ENCODE measurements at regions not wholly inside any gene's neighbourhood (a gene's known extent, or its start where the extent isn't known, plus 50 kb on each side); places are given as distances from the start of the nearest gene placed in this dataset.

GRCh38 chr14:38442208-38442607 lies 186.3 kb upstream of the CLEC14A start:
- Mint-ChIP-seq H3K36me3 (ENCODE audit: low read depth) (no peaks in the 10 kb centered on the region), H3K4me3 (no peak overlapping the region), H3K4me1 (ENCODE audit: low read depth) (no peaks in the 10 kb centered on the region), H3K27ac (no peak overlapping the region), H3K27me3 (ENCODE audit: insufficient read depth) (no peaks in the 10 kb centered on the region), H3K9me3 (peaks cover 15% of the 10 kb centered on the region)
- intact Hi-C loops (cut with micrococcal nuclease) = no loop called here
- DNase-seq (ENCODE audit: low spot score) = no peak

GRCh38 chr14:38432186-38432585 lies 176.3 kb upstream of the CLEC14A start:
- no peak for DNase-seq (ENCODE audit: low spot score)
- Mint-ChIP-seq H3K27ac (no peak overlapping the region), H3K4me3 (no peak overlapping the region), H3K27me3 (ENCODE audit: insufficient read depth) (no peaks in the 10 kb centered on the region), H3K9me3 (no peaks in the 10 kb centered on the region), H3K36me3 (ENCODE audit: low read depth) (no peaks in the 10 kb centered on the region), H3K4me1 (ENCODE audit: low read depth) (no peaks in the 10 kb centered on the region)
- intact Hi-C loops (cut with micrococcal nuclease) = no loop called here

- intact Hi-C loops (cut with micrococcal nuclease) = no loop called here
- no peaks in the 10 kb centered on the region for H3K9me3 Mint-ChIP-seq
- no peaks in the 10 kb centered on the region for H3K27me3 Mint-ChIP-seq (ENCODE audit: insufficient read depth)
- DNase-seq (ENCODE audit: low spot score) = no peak
- H3K4me3 Mint-ChIP-seq = no peak overlapping the region
- H3K36me3 Mint-ChIP-seq (ENCODE audit: low read depth) = no peaks in the 10 kb centered on the region
- no peaks in the 10 kb centered on the region for H3K4me1 Mint-ChIP-seq (ENCODE audit: low read depth)
- H3K27ac Mint-ChIP-seq = no peak overlapping the region
Measured at GRCh38 chr14:38431156-38431555, 175.3 kb upstream of the CLEC14A start.

- no peaks in the 10 kb centered on the region for H3K4me1 Mint-ChIP-seq (ENCODE audit: low read depth)
- no peak overlapping the region for H3K4me3 Mint-ChIP-seq
- DNase-seq (ENCODE audit: low spot score) = no peak
- no peaks in the 10 kb centered on the region for H3K36me3 Mint-ChIP-seq (ENCODE audit: low read depth)
- no peaks in the 10 kb centered on the region for H3K27me3 Mint-ChIP-seq (ENCODE audit: insufficient read depth)
- H3K27ac Mint-ChIP-seq = no peak overlapping the region
- intact Hi-C loops (cut with micrococcal nuclease) = no loop called here
- no peaks in the 10 kb centered on the region for H3K9me3 Mint-ChIP-seq
Measured at GRCh38 chr14:38430522-38430921, 174.6 kb upstream of the CLEC14A start.

GRCh38 chr14:38425324-38425976 lies 169.6 kb upstream of the CLEC14A start:
- H3K4me3 Mint-ChIP-seq = no peak overlapping the region

GRCh38 chr14:38420048-38420447 lies 164.2 kb upstream of the CLEC14A start:
- Mint-ChIP-seq H3K27me3 (ENCODE audit: insufficient read depth) (no peaks in the 10 kb centered on the region), H3K27ac (no peak overlapping the region), H3K36me3 (ENCODE audit: low read depth) (no peaks in the 10 kb centered on the region), H3K4me1 (ENCODE audit: low read depth) (no peaks in the 10 kb centered on the region), H3K9me3 (peaks cover 8% of the 10 kb centered on the region), H3K4me3 (no peak overlapping the region)
- DNase-seq (ENCODE audit: low spot score) = no peak
- intact Hi-C loops (cut with micrococcal nuclease) = no loop called here

More at GRCh38 chr14:38425324-38425976, 169.6 kb upstream of the CLEC14A start:
- Mint-ChIP-seq H3K4me1 (ENCODE audit: low read depth) (no peaks in the 10 kb centered on the region), H3K36me3 (ENCODE audit: low read depth) (no peaks in the 10 kb centered on the region), H3K27ac (no peak overlapping the region), H3K27me3 (ENCODE audit: insufficient read depth) (no peaks in the 10 kb centered on the region), H3K9me3 (peaks cover 8% of the 10 kb centered on the region)
- no peak for DNase-seq (ENCODE audit: low spot score)
- intact Hi-C loops (cut with micrococcal nuclease) = no loop called here

GRCh38 chr14:38419579-38419978 lies 163.7 kb upstream of the CLEC14A start:
- H3K27ac Mint-ChIP-seq = no peak overlapping the region
- no peak overlapping the region for H3K4me3 Mint-ChIP-seq
- H3K36me3 Mint-ChIP-seq (ENCODE audit: low read depth) = no peaks in the 10 kb centered on the region
- intact Hi-C loops (cut with micrococcal nuclease) = no loop called here
- no peaks in the 10 kb centered on the region for H3K4me1 Mint-ChIP-seq (ENCODE audit: low read depth)
- H3K9me3 Mint-ChIP-seq = peaks cover 8% of the 10 kb centered on the region
- no peaks in the 10 kb centered on the region for H3K27me3 Mint-ChIP-seq (ENCODE audit: insufficient read depth)
- DNase-seq (ENCODE audit: low spot score) = no peak

GRCh38 chr14:38412654-38413053 lies 156.8 kb upstream of the CLEC14A start:
- H3K9me3 Mint-ChIP-seq = no peaks in the 10 kb centered on the region
- intact Hi-C loops (cut with micrococcal nuclease) = no loop called here
- H3K36me3 Mint-ChIP-seq (ENCODE audit: low read depth) = no peaks in the 10 kb centered on the region
- H3K27ac Mint-ChIP-seq = no peak overlapping the region
- DNase-seq (ENCODE audit: low spot score) = no peak
- no peak overlapping the region for H3K4me3 Mint-ChIP-seq
- no peaks in the 10 kb centered on the region for H3K27me3 Mint-ChIP-seq (ENCODE audit: insufficient read depth)
- no peaks in the 10 kb centered on the region for H3K4me1 Mint-ChIP-seq (ENCODE audit: low read depth)

GRCh38 chr14:38410442-38410841 lies 154.5 kb upstream of the CLEC14A start:
- H3K4me1 Mint-ChIP-seq (ENCODE audit: low read depth) = no peaks in the 10 kb centered on the region
- no peaks in the 10 kb centered on the region for H3K27me3 Mint-ChIP-seq (ENCODE audit: insufficient read depth)
- H3K27ac Mint-ChIP-seq = no peak overlapping the region
- H3K9me3 Mint-ChIP-seq = no peaks in the 10 kb centered on the region
- DNase-seq (ENCODE audit: low spot score) = no peak
- no peak overlapping the region for H3K4me3 Mint-ChIP-seq
- intact Hi-C loops (cut with micrococcal nuclease) = no loop called here
- no peaks in the 10 kb centered on the region for H3K36me3 Mint-ChIP-seq (ENCODE audit: low read depth)

- intact Hi-C loops (cut with micrococcal nuclease) = no loop called here
- no peaks in the 10 kb centered on the region for H3K9me3 Mint-ChIP-seq
Measured at GRCh38 chr14:38409071-38409705, 153.3 kb upstream of the CLEC14A start.

GRCh38 chr14:38405851-38406635 lies 150.2 kb upstream of the CLEC14A start:
- DNase-seq (ENCODE audit: low spot score) = no peak
- Mint-ChIP-seq H3K27me3 (ENCODE audit: insufficient read depth) (no peaks in the 10 kb centered on the region), H3K9me3 (no peaks in the 10 kb centered on the region), H3K27ac (no peak overlapping the region), H3K4me3 (no peak overlapping the region), H3K4me1 (ENCODE audit: low read depth) (no peaks in the 10 kb centered on the region), H3K36me3 (ENCODE audit: low read depth) (no peaks in the 10 kb centered on the region)
- intact Hi-C loops (cut with micrococcal nuclease) = no loop called here

More at GRCh38 chr14:38409071-38409705, 153.3 kb upstream of the CLEC14A start:
- H3K4me3 Mint-ChIP-seq = no peak overlapping the region
- no peak overlapping the region for H3K27ac Mint-ChIP-seq
- no peak for DNase-seq (ENCODE audit: low spot score)
- H3K4me1 Mint-ChIP-seq (ENCODE audit: low read depth) = no peaks in the 10 kb centered on the region
- H3K27me3 Mint-ChIP-seq (ENCODE audit: insufficient read depth) = no peaks in the 10 kb centered on the region
- H3K36me3 Mint-ChIP-seq (ENCODE audit: low read depth) = no peaks in the 10 kb centered on the region

GRCh38 chr14:38404616-38405015 lies 148.7 kb upstream of the CLEC14A start:
- Mint-ChIP-seq H3K36me3 (ENCODE audit: low read depth) (no peaks in the 10 kb centered on the region), H3K4me3 (no peak overlapping the region), H3K27me3 (ENCODE audit: insufficient read depth) (no peaks in the 10 kb centered on the region), H3K9me3 (no peaks in the 10 kb centered on the region), H3K27ac (no peak overlapping the region), H3K4me1 (ENCODE audit: low read depth) (no peaks in the 10 kb centered on the region)
- intact Hi-C loops (cut with micrococcal nuclease) = no loop called here
- no peak for DNase-seq (ENCODE audit: low spot score)

GRCh38 chr14:38404100-38404541 lies 148.2 kb upstream of the CLEC14A start:
- no peak for DNase-seq (ENCODE audit: low spot score)
- Mint-ChIP-seq H3K36me3 (ENCODE audit: low read depth) (no peaks in the 10 kb centered on the region), H3K4me3 (no peak overlapping the region), H3K27ac (no peak overlapping the region), H3K27me3 (ENCODE audit: insufficient read depth) (no peaks in the 10 kb centered on the region), H3K9me3 (no peaks in the 10 kb centered on the region), H3K4me1 (ENCODE audit: low read depth) (no peaks in the 10 kb centered on the region)
- intact Hi-C loops (cut with micrococcal nuclease) = no loop called here
